Body of pancreas (tissue), 4 donors: ENCODE measurements at regions not wholly inside any gene's neighbourhood (a gene's known extent, or its start where the extent isn't known, plus 50 kb on each side); places are given as distances from the start of the nearest gene placed in this dataset.

Experiments
- POLR2A ChIP-seq, 3 donors: fragments of 450-650 bp; IDR thresholded peaks; one replicate each; pipeline ENCODE4 v1.6.1; 2016; ENCODE audit warnings: antibody characterized with exemption in 3 of 3, mild to moderate bottlenecking in 2 of 3
- TF ChIP-seq, protein P1 (sequence below), 7 experiments: fragments of 450-650 bp in 4 of 7; fragments of 200-600 bp in 3 of 7; sonication (generic) in 3 of 7; IDR thresholded peaks; one replicate each; pipeline ENCODE4 v1.5.1; 2016 to 2019; ENCODE audit warnings: antibody characterized with exemption in 7 of 7

DNA sequence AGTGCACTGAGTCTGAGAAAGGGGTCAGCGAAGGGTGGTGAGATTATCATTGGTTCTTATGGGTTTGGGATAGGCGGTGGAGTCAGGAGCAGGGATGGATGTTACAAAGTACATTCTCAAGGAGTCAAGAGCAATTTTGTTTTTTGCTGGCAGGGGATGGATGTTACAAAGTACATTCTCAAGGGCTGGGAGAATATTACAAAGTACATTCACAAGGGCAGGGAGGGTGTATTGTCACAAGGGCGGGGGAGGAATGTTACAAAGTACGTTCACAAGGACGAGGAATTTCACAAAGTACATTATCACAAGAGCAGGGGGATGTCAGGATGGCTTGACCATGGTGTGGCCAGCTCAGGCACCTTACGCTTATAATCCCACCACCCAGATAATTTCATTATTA is 59.3 kb upstream of the FAM89A start:
- TF ChIP-seq, protein P1, sequence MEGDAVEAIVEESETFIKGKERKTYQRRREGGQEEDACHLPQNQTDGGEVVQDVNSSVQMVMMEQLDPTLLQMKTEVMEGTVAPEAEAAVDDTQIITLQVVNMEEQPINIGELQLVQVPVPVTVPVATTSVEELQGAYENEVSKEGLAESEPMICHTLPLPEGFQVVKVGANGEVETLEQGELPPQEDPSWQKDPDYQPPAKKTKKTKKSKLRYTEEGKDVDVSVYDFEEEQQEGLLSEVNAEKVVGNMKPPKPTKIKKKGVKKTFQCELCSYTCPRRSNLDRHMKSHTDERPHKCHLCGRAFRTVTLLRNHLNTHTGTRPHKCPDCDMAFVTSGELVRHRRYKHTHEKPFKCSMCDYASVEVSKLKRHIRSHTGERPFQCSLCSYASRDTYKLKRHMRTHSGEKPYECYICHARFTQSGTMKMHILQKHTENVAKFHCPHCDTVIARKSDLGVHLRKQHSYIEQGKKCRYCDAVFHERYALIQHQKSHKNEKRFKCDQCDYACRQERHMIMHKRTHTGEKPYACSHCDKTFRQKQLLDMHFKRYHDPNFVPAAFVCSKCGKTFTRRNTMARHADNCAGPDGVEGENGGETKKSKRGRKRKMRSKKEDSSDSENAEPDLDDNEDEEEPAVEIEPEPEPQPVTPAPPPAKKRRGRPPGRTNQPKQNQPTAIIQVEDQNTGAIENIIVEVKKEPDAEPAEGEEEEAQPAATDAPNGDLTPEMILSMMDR (IDR thresholded peaks at IDR 0.05): no peak
- TF ChIP-seq POLR2A (IDR thresholded peaks at IDR 0.05): no peak
